ENCODE measurements at regions not wholly inside any gene's neighbourhood (a gene's known extent, or its start where the extent isn't known, plus 50 kb on each side); places are given as distances from the start of the nearest gene placed in this dataset.

DNA sequence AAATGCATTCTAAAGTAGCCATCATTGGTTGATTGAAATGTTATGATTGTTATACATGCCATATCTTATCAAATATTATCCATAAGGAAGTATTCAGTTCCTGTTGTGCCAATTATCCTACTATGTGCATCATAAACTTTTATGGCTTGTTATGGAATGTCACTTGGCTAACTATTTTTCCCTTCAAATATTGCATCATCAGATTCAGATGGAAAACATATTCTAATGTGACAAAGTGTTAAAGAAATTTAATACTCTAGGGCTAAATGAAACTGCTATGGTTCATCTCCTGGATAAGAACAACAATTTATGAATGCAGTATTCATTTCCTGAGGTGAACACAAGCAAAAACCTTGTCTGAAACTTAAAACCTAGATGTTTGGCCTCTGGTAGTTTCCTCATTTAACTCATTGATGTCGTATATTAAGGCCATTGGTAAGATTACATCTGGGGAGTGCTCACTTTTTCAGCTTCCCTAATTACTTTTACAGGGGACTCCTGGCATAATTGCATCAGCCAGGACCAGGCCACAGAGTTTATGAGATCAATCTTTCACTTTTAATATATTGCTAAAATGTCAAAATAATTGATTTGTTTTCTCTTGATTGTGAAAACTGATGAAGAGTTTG is 134.9 kb upstream of the CEP162 start:
- no peak for TF ChIP-seq POLR2A (IDR thresholded peaks at IDR 0.05)
- TF ChIP-seq POLR2AphosphoS5 (IDR thresholded peaks at IDR 0.05) = no peak
- no peak for TF ChIP-seq CTCF (IDR thresholded peaks at IDR 0.05)
